CD4-positive, CD25-positive, alpha-beta regulatory T cell (primary cell): ENCODE measurements at regions not wholly inside any gene's neighbourhood (a gene's known extent, or its start where the extent isn't known, plus 50 kb on each side); places are given as distances from the start of the nearest gene placed in this dataset.

Source experiments
- ATAC-seq, 2 donors: fragments of 150-1000 bp; cut with Tn5 transposase; one replicate each; pipeline ENCODE4 v1.10.0; 2021; ENCODE audit warnings: low read depth in 2 of 2, moderate number of reproducible peaks in 2 of 2, moderate library complexity in 1 of 2
- DNase-seq, 3 donors: peaks; one replicate each; pipeline versions ENCODE4 v3.0.0 to v3.0.0-alpha.2; 2012 to 2022; ENCODE audit warnings: mixed read lengths in 1 of 3
- H3K27ac ChIP-seq: one replicate; pipeline ENCODE4 v1.7.0; 2013; ENCODE audit warnings: mild to moderate bottlenecking, low read length; ENCODE audit not compliant: insufficient read depth, poor library complexity, severe bottlenecking
- H3K27me3 ChIP-seq: one replicate; pipeline ENCODE4 v1.7.0; 2013; ENCODE audit warnings: low read length; ENCODE audit not compliant: control insufficient read depth, insufficient read depth
- H3K36me3 ChIP-seq: one replicate; pipeline ENCODE4 v1.7.0; 2013; ENCODE audit warnings: mild to moderate bottlenecking, low read length, moderate library complexity; ENCODE audit not compliant: control insufficient read depth, insufficient read depth
- H3K4me1 ChIP-seq: 2 replicates; pipeline ENCODE4 v1.7.0; 2013; ENCODE audit warnings: mild to moderate bottlenecking, low read length; ENCODE audit not compliant: insufficient read depth, control insufficient read depth, poor library complexity, severe bottlenecking
- H3K4me3 ChIP-seq: one replicate; pipeline ENCODE4 v1.7.0; 2013; ENCODE audit warnings: low read depth, mild to moderate bottlenecking, low read length, moderate library complexity
- H3K9me3 ChIP-seq, 2 experiments: 1 replicate in 1 of 2; 2 replicates in 1 of 2; pipeline ENCODE4 v1.7.0; 2013; ENCODE audit warnings: low read length in 2 of 2, mild to moderate bottlenecking in 1 of 2, moderate library complexity in 1 of 2; ENCODE audit not compliant: control insufficient read depth in 2 of 2
- H3K27ac Mint-ChIP-seq, 3 donors: one replicate each; pipeline ENCODE4 v1.8.0; 2020 to 2022; ENCODE audit warnings: mild to moderate bottlenecking in 3 of 3, mixed read lengths in 3 of 3, moderate library complexity in 2 of 3
- H3K27me3 Mint-ChIP-seq: one replicate; pipeline ENCODE4 v1.8.0; 2022; ENCODE audit warnings: mild to moderate bottlenecking, mixed read lengths
- H3K36me3 Mint-ChIP-seq: one replicate; pipeline ENCODE4 v1.8.0; 2020; ENCODE audit warnings: mixed read lengths
- H3K4me1 Mint-ChIP-seq, 4 donors: one replicate each; pipeline ENCODE4 v1.8.0; 2020 to 2022; ENCODE audit warnings: mixed read lengths in 4 of 4, mild to moderate bottlenecking in 1 of 4
- H3K4me3 Mint-ChIP-seq, 4 donors: one replicate each; pipeline ENCODE4 v1.8.0; 2020 to 2022; ENCODE audit warnings: mild to moderate bottlenecking in 4 of 4, mixed read lengths in 4 of 4, moderate library complexity in 3 of 4
- H3K9me3 Mint-ChIP-seq, 7 donors: one replicate each; pipeline ENCODE4 v1.8.0; 2020 to 2022; ENCODE audit warnings: mixed read lengths in 7 of 7, mild to moderate bottlenecking in 3 of 7, moderate library complexity in 2 of 7

DNA sequence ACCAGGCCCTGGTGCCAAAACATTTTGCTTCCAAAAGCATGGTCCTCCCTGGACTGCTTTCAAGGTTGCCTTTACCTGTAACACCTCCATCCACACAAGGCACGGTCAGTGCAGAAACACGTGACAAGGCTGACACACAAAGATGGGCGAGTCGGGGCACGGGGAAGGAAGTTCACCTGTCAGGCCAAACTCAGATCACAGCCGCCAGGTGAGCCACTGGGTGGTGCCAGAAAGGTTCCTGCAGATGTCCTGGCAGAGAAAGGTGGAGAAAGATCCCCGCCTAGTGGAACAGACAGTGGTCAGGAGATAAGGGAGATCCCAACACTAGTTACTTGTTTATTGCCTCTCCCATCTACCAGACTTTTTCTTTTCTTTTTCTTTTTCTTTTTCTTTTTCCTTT lies 155.3 kb downstream of the AIPL1 start:
- ATAC-seq (no peak), DNase-seq (no peak)
- Mint-ChIP-seq H3K9me3 (peaks cover 0 to 1% (median 0%) of the 10 kb centered on the region in 7 donors), H3K4me1 (no peaks in the 10 kb centered on the region), H3K4me3 (no peak overlapping the region), H3K27me3 (peaks cover 7% of the 10 kb centered on the region), H3K27ac (no peak overlapping the region), H3K36me3 (no peaks in the 10 kb centered on the region)
- Histone ChIP-seq H3K9me3 (no peaks in the 10 kb centered on the region), H3K36me3 (no peaks in the 10 kb centered on the region), H3K27ac (no peak overlapping the region), H3K4me3 (no peak overlapping the region), H3K4me1 (no peaks in the 10 kb centered on the region), H3K27me3 (no peaks in the 10 kb centered on the region)

DNA sequence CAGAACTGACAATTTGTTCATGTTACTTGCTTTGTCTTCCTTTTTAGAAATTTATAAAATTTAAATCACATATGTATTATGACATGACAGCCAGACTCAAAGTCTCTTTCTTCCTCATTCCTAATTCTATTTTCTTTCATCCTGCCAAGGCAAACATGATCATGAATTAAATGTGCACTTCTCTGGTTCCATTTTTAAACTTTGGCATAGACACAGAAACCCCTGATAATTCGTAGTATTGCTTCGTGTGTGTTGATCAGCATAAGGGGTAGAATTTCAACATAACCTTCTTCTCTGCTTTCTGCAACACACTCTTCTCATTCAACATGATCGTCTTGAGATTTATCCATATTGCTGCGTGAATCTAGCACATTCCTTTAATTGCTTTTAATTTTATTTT lies 156.5 kb downstream of the AIPL1 start:
- no peaks in the 10 kb centered on the region for H3K36me3 ChIP-seq
- H3K4me1 Mint-ChIP-seq, result no peaks in the 10 kb centered on the region
- H3K27ac ChIP-seq, result no peak overlapping the region
- H3K4me3 Mint-ChIP-seq, result no peak overlapping the region
- no peak for DNase-seq
- H3K36me3 Mint-ChIP-seq, result no peaks in the 10 kb centered on the region
- H3K9me3 ChIP-seq, result no peaks in the 10 kb centered on the region
- no peak overlapping the region for H3K27ac Mint-ChIP-seq
- H3K9me3 Mint-ChIP-seq, result peaks cover 0 to 1% (median 0%) of the 10 kb centered on the region in 7 donors
- H3K27me3 ChIP-seq, result no peaks in the 10 kb centered on the region
- H3K4me1 ChIP-seq, result no peaks in the 10 kb centered on the region
- peaks cover 7% of the 10 kb centered on the region for H3K27me3 Mint-ChIP-seq
- H3K4me3 ChIP-seq, result no peak overlapping the region
- ATAC-seq, result no peak

DNA sequence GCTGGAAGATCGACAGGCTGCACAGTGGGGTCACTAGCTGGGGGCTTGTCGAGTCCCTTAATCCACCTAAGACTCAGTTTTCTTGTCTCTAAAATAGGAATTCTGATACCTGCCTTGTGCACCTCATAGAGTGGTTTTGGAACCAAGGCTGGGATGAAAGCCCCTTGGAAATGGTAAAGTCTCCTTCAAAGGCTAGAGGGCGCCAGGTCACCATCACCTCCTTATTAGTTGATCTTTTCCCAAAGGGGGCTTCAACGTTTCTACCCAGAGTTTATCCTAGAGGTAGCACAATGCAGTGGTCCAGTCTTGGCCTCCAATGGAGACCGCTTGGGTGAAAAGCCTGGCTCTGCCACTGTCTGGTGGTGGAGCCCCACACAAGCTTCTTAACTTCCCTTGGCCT lies 158.2 kb downstream of the AIPL1 start:
- no peak for DNase-seq
- Histone ChIP-seq H3K9me3 (no peaks in the 10 kb centered on the region), H3K27ac (no peak overlapping the region), H3K27me3 (no peaks in the 10 kb centered on the region), H3K4me1 (no peaks in the 10 kb centered on the region), H3K36me3 (no peaks in the 10 kb centered on the region), H3K4me3 (no peak overlapping the region)
- ATAC-seq, result no peak
- H3K27ac Mint-ChIP-seq, result no peak overlapping the region
- H3K27me3 Mint-ChIP-seq, result no peaks in the 10 kb centered on the region
- H3K4me1 Mint-ChIP-seq, result no peaks in the 10 kb centered on the region
- H3K9me3 Mint-ChIP-seq, result peaks cover 0 to 4% (median 0%) of the 10 kb centered on the region in 7 donors
- H3K36me3 Mint-ChIP-seq, result no peaks in the 10 kb centered on the region
- no peak overlapping the region for H3K4me3 Mint-ChIP-seq

- H3K4me1 ChIP-seq, result no peaks in the 10 kb centered on the region
Observed at GRCh38 chr17:6274310-6274709, 160.6 kb downstream of the AIPL1 start.

GRCh38 chr17:6269478-6269877 lies 165.4 kb downstream of the AIPL1 start:
- Mint-ChIP-seq H3K4me3 (no peak overlapping the region), H3K27me3 (no peaks in the 10 kb centered on the region), H3K27ac (no peak overlapping the region), H3K9me3 (peaks cover 0 to 9% (median 1%) of the 10 kb centered on the region in 7 donors), H3K36me3 (no peaks in the 10 kb centered on the region), H3K4me1 (no peaks in the 10 kb centered on the region)
- no peaks in the 10 kb centered on the region for H3K4me1 ChIP-seq
- H3K27me3 ChIP-seq, result no peaks in the 10 kb centered on the region
- DNase-seq (peak in 1 of 3 donors; percentile 35), ATAC-seq (no peak)
- no peaks in the 10 kb centered on the region for H3K36me3 ChIP-seq
- no peaks in the 10 kb centered on the region for H3K9me3 ChIP-seq
- H3K27ac ChIP-seq, result no peak overlapping the region
- no peak overlapping the region for H3K4me3 ChIP-seq

More at GRCh38 chr17:6274310-6274709, 160.6 kb downstream of the AIPL1 start:
- Histone ChIP-seq H3K4me3 (no peak overlapping the region), H3K36me3 (no peaks in the 10 kb centered on the region), H3K9me3 (no peaks in the 10 kb centered on the region), H3K27ac (no peak overlapping the region), H3K27me3 (no peaks in the 10 kb centered on the region)
- Mint-ChIP-seq H3K27me3 (no peaks in the 10 kb centered on the region), H3K27ac (no peak overlapping the region), H3K4me1 (no peaks in the 10 kb centered on the region), H3K36me3 (no peaks in the 10 kb centered on the region), H3K9me3 (peaks cover 0 to 2% (median 0%) of the 10 kb centered on the region in 7 donors), H3K4me3 (no peak overlapping the region)
- DNase-seq (no peak), ATAC-seq (no peak)

DNA sequence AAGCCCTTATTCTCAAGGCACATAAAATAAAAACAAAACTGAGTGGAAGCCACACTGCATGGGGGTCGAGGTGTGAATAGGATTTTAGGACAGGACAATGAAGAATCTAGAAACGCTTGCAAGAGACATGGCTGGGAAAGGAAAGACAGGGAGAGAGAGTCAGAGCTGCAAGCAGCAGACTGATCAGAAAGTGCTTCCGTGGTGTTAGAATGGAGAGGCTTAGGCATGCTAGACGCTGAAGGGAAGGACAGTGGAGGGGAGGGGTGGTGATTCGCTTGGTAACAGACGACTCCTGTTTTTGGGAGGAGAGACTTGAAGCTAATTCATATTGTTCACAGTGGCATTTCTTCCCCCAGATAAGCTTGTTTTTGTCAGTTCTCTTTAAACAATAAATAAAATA lies 173.5 kb downstream of the AIPL1 start:
- Histone ChIP-seq H3K27me3 (no peaks in the 10 kb centered on the region), H3K4me1 (no peaks in the 10 kb centered on the region), H3K27ac (no peak overlapping the region), H3K9me3 (no peaks in the 10 kb centered on the region), H3K36me3 (no peaks in the 10 kb centered on the region), H3K4me3 (no peak overlapping the region)
- ATAC-seq (no peak), DNase-seq (no peak)
- Mint-ChIP-seq H3K4me1 (no peaks in the 10 kb centered on the region), H3K36me3 (no peaks in the 10 kb centered on the region), H3K4me3 (no peak overlapping the region), H3K27me3 (peaks cover 14% of the 10 kb centered on the region), H3K27ac (no peak overlapping the region), H3K9me3 (peaks cover 0 to 7% (median 0%) of the 10 kb centered on the region in 7 donors)

DNA sequence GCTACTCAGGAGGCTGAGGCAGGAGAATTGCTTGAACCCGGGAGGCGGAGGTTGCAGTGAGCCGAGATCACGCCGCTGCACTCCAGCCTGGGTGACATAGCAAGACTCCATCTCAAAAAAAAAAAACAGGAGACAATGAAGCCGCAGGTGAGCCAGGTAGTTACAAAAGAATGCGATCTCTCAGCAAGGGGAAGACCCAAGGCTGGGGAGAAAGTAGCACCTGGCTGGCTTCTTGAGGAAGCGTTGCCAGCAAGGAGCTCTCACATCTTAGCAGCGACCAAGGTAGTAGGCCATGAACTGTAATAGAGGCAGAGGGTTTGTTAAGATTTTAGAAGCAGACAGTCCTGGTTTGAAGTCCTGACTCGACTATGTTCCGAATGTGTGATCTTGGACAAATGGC lies 175.0 kb downstream of the AIPL1 start:
- H3K27me3 Mint-ChIP-seq, result peaks cover 24% of the 10 kb centered on the region
- no peak overlapping the region for H3K4me3 Mint-ChIP-seq
- no peaks in the 10 kb centered on the region for H3K4me1 Mint-ChIP-seq
- DNase-seq, result no peak
- no peak overlapping the region for H3K4me3 ChIP-seq
- no peak for ATAC-seq
- H3K27ac Mint-ChIP-seq, result no peak overlapping the region
- no peak overlapping the region for H3K27ac ChIP-seq
- no peaks in the 10 kb centered on the region for H3K9me3 ChIP-seq
- no peaks in the 10 kb centered on the region for H3K36me3 ChIP-seq
- H3K36me3 Mint-ChIP-seq, result no peaks in the 10 kb centered on the region
- no peaks in the 10 kb centered on the region for H3K27me3 ChIP-seq
- H3K9me3 Mint-ChIP-seq, result no peaks in the 10 kb centered on the region
- H3K4me1 ChIP-seq, result no peaks in the 10 kb centered on the region

DNA sequence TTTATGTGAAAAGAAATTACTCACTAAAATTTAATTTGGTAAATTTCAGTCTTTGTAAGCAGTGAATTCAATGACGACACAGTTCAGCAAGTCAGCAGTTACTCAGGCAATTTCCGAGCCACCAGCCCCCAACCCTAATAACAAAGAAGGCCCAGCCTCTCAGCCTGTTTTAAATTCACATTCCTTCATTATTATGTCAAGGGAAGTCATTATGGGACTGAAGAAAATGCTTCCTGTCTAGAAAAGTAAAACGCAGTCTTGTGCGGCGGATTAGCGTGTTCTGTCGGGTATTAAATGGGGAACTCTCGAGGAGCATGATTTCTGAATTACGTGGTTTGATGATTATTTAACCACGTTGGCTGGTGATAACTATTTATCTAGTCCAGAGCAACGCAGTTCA lies 177.6 kb downstream of the AIPL1 start:
- H3K4me1 Mint-ChIP-seq, result no peaks in the 10 kb centered on the region
- no peak for ATAC-seq
- H3K36me3 ChIP-seq, result no peaks in the 10 kb centered on the region
- H3K9me3 ChIP-seq, result no peaks in the 10 kb centered on the region
- peaks cover 0 to 2% (median 0%) of the 10 kb centered on the region in 7 donors for H3K9me3 Mint-ChIP-seq
- no peak overlapping the region for H3K27ac Mint-ChIP-seq
- H3K27me3 ChIP-seq, result no peaks in the 10 kb centered on the region
- no peaks in the 10 kb centered on the region for H3K4me1 ChIP-seq
- no peak for DNase-seq
- no peak overlapping the region for H3K4me3 ChIP-seq
- no peaks in the 10 kb centered on the region for H3K36me3 Mint-ChIP-seq
- peaks cover 24% of the 10 kb centered on the region for H3K27me3 Mint-ChIP-seq
- no peak overlapping the region for H3K27ac ChIP-seq
- no peak overlapping the region for H3K4me3 Mint-ChIP-seq
